ENCODE measurements at regions not wholly inside any gene's neighbourhood (a gene's known extent, or its start where the extent isn't known, plus 50 kb on each side); places are given as distances from the start of the nearest gene placed in this dataset.
"Not testable (repeated sequence)": the region's sequence is repeated elsewhere in the genome, so short reads cannot be mapped to it uniquely, and the experiment has no call there.

DNA sequence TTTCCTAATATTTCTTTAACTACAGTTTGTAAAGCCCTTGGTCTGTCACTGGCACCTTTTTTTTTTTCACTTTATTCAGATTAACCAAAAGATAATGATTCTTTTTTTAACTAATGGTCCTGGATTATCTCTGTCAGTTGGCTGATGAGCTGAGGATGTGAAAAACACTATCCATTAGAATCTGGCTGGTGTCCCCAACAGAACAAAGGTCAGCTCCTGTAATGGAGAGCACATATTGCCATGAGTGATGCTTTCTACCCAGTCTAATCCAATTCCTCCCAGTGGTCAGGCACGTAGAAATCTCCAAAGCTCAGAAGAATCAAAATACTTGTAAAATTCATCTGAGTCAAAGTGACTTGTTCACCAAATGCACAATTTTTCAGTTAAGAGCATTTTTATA, 491.7 kb upstream of the PIK3R1 start:
- DNase-seq = no peak
- Mint-ChIP-seq H3K4me3 (no peak overlapping the region), H3K27ac (no peak overlapping the region), H3K27me3 (peaks cover 0 to 7% of the 10 kb centered on the region in 2 donors), H3K4me1 (no peaks in the 10 kb centered on the region), H3K9me3 (no peaks in the 10 kb centered on the region), H3K36me3 (no peaks in the 10 kb centered on the region)
- CTCF ChIA-PET = no interaction called here
- no peaks in the 10 kb centered on the region for H3K36me3 ChIP-seq (ENCODE audit: insufficient read depth, low read length)
- H3K9me3 ChIP-seq (ENCODE audit: low read length) = no peaks in the 10 kb centered on the region
- H3K4me3 ChIP-seq (ENCODE audit: low read length) = no peak overlapping the region
- POLR2A ChIA-PET = no interaction called here
- no peaks in the 10 kb centered on the region for H3K27me3 ChIP-seq (ENCODE audit: insufficient read depth, low read length, poor library complexity, severe bottlenecking)
- H3K27ac ChIP-seq (ENCODE audit: low read depth, low read length) = no peak overlapping the region
- H3K4me1 ChIP-seq (ENCODE audit: insufficient read depth, low read length) = no peaks in the 10 kb centered on the region

DNA sequence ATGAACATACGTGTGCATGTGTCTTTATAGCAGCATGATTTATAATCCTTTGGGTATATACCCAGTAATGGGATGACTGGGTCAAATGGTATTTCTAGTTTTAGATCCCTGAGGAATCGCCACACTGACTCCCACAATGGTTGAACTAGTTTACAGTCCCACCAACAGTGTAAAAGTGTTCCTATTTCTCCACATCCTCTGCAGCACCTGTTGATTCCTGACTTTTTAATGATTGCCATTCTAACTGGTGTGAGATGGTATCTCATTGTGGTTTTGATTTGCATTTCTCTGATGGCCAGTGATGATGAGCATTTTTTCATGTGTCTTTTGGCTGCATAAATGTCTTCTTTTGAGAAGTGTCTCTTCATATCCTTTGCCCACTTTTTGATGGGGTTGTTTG, 493.0 kb upstream of the PIK3R1 start:
- H3K27me3 Mint-ChIP-seq; H3K4me1 ChIP-seq (ENCODE audit: insufficient read depth, low read length); POLR2A ChIA-PET; CTCF ChIA-PET; H3K36me3 Mint-ChIP-seq; DNase-seq; H3K9me3 ChIP-seq (ENCODE audit: low read length); H3K4me3 ChIP-seq (ENCODE audit: low read length); H3K9me3 Mint-ChIP-seq; H3K27ac ChIP-seq (ENCODE audit: low read depth, low read length); H3K4me3 Mint-ChIP-seq; H3K36me3 ChIP-seq (ENCODE audit: insufficient read depth, low read length); H3K27me3 ChIP-seq (ENCODE audit: insufficient read depth, low read length, poor library complexity, severe bottlenecking); H3K4me1 Mint-ChIP-seq; H3K27ac Mint-ChIP-seq: not testable (repeated sequence)

DNA sequence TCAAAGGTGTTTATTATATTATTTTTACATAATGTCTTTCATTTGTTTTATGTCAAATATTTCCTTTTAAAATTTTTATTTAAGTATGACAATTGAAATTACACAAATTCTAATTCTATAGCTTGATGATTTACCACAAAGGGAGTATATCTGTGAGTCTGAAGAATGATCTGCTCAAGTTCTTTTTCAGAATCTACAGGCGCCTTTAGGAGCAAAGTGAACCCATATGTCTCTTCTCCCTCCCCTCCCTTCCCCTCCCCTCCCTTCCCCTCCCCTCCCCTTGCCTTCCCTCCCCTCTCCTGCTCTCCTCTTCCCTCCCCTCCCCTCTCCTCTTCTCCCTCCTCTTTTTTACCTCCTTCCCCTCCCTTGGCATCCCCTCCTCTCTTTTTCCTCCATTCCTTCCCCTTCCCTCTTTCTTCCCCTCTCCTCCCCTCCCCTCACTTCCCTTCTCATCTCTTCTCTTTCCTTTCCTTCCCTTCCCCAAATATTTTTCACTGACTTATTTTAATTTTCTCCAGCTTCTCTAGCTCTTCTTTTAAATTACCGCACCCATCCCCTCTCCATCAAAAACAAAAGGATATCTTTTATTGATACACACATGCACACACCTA, 495.3 kb upstream of the PIK3R1 start:
- DNase-seq = no peak
- Histone ChIP-seq H3K4me1 (ENCODE audit: insufficient read depth, low read length) (no peaks in the 10 kb centered on the region), H3K4me3 (ENCODE audit: low read length) (no peak overlapping the region), H3K27ac (ENCODE audit: low read depth, low read length) (no peak overlapping the region), H3K9me3 (ENCODE audit: low read length) (no peaks in the 10 kb centered on the region), H3K27me3 (ENCODE audit: insufficient read depth, low read length, poor library complexity, severe bottlenecking) (no peaks in the 10 kb centered on the region), H3K36me3 (ENCODE audit: insufficient read depth, low read length) (no peaks in the 10 kb centered on the region)
- no peaks in the 10 kb centered on the region for H3K36me3 Mint-ChIP-seq
- H3K27ac Mint-ChIP-seq = no peak overlapping the region
- ChIA-PET CTCF (no interaction called here), POLR2A (no interaction called here)
- no peaks in the 10 kb centered on the region for H3K4me1 Mint-ChIP-seq
- no peak overlapping the region for H3K4me3 Mint-ChIP-seq
- H3K9me3 Mint-ChIP-seq = no peaks in the 10 kb centered on the region
- H3K27me3 Mint-ChIP-seq = peaks cover 0 to 4% of the 10 kb centered on the region in 2 donors

DNA sequence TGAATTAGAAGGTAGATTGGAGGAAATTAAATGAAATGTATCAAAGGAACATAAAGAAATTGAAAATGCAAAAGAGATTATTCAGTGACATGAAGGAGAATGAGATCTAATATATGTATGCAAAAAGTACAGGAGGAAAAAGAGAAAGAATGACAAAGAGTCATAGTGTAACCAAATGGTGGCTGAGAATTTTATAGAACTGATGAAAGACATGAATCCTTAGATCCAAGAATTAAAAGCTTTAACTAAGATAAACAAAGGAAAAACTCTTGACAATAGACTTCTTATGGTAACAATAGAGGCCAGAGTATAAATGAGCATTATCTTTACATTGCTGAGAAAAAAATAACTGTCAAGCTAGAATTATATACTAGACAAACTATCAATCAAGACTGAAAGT, 505.4 kb upstream of the CD180 start:
- H3K36me3 Mint-ChIP-seq = peaks cover 0 to 34% (median 0%) of the 10 kb centered on the region in 3 donors
- DNase-seq = no peak
- H3K36me3 ChIP-seq (ENCODE audit: insufficient read depth, low read length) = no peaks in the 10 kb centered on the region
- H3K9me3 Mint-ChIP-seq = peaks cover 10 to 18% (median 13%) of the 10 kb centered on the region in 5 donors
- ChIA-PET POLR2A (no interaction called here), CTCF (no interaction called here)
- no peaks in the 10 kb centered on the region for H3K4me1 Mint-ChIP-seq
- no peak overlapping the region for H3K27ac ChIP-seq (ENCODE audit: low read depth, low read length)
- H3K4me3 Mint-ChIP-seq = no peak overlapping the region
- peaks cover 10 to 40% of the 10 kb centered on the region in 2 donors for H3K27me3 Mint-ChIP-seq
- no peak overlapping the region for H3K4me3 ChIP-seq (ENCODE audit: low read length)
- H3K9me3 ChIP-seq (ENCODE audit: low read length) = no peaks in the 10 kb centered on the region
- no peaks in the 10 kb centered on the region for H3K4me1 ChIP-seq (ENCODE audit: insufficient read depth, low read length)
- no peaks in the 10 kb centered on the region for H3K27me3 ChIP-seq (ENCODE audit: insufficient read depth, low read length, poor library complexity, severe bottlenecking)
- H3K27ac Mint-ChIP-seq = no peak overlapping the region

DNA sequence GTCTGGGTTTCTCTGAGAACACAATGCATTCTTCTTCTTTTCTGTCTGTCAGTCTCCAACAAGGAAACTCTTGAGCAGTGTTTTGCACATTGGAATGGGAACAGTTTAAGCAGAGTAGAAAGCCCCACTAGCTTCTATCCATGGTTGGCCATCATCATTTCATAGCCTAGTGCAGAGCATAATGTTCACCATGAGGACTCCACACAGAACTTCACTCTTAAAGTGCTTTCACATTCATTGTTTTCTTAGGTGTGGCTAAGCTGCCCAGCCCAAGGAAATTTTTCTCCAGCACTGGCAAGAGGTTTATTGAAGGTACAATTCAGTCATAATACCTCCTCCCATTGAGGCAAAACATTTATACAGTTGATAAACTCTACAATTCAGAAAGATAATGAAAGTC, 503.0 kb upstream of the CD180 start:
- no peaks in the 10 kb centered on the region for H3K27me3 ChIP-seq (ENCODE audit: insufficient read depth, low read length, poor library complexity, severe bottlenecking)
- no peak overlapping the region for H3K27ac ChIP-seq (ENCODE audit: low read depth, low read length)
- H3K9me3 ChIP-seq (ENCODE audit: low read length) = no peaks in the 10 kb centered on the region
- peaks cover 8 to 16% (median 11%) of the 10 kb centered on the region in 5 donors for H3K9me3 Mint-ChIP-seq
- no peaks in the 10 kb centered on the region for H3K4me1 ChIP-seq (ENCODE audit: insufficient read depth, low read length)
- H3K27ac Mint-ChIP-seq = no peak overlapping the region
- H3K4me1 Mint-ChIP-seq = no peaks in the 10 kb centered on the region
- H3K36me3 ChIP-seq (ENCODE audit: insufficient read depth, low read length) = no peaks in the 10 kb centered on the region
- no peak overlapping the region for H3K4me3 Mint-ChIP-seq
- ChIA-PET POLR2A (no interaction called here), CTCF (no interaction called here)
- H3K36me3 Mint-ChIP-seq = peaks cover 0 to 17% (median 2%) of the 10 kb centered on the region in 3 donors
- peaks cover 10 to 29% of the 10 kb centered on the region in 2 donors for H3K27me3 Mint-ChIP-seq
- no peak for DNase-seq
- H3K4me3 ChIP-seq (ENCODE audit: low read length) = no peak overlapping the region

DNA sequence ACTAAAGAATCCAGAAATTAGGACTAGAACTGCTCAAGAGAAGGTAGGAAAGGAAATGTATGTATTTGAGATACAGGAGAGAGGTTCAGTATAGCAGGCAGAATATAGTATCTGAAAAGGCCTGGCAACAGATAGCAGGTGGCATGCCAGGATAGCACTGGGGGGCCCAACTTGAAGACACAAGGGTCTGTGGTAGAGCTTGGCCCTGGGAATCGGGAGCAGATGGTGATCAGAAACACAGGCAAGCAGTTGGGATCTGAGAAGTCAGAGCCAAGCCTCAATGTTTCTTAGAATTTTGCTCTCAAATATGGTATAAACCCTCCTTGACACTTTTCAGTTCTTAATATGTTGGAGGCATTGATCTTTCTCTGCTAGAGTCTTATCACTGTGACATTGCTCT, 499.8 kb upstream of the CD180 start:
- Mint-ChIP-seq H3K27ac (no peak overlapping the region), H3K9me3 (no peaks in the 10 kb centered on the region), H3K4me3 (no peak overlapping the region), H3K36me3 (peaks cover 0 to 2% (median 0%) of the 10 kb centered on the region in 3 donors), H3K27me3 (peaks cover 6 to 14% of the 10 kb centered on the region in 2 donors), H3K4me1 (no peaks in the 10 kb centered on the region)
- ChIA-PET POLR2A (no interaction called here), CTCF (no interaction called here)
- no peak for DNase-seq
- Histone ChIP-seq H3K36me3 (ENCODE audit: insufficient read depth, low read length) (no peaks in the 10 kb centered on the region), H3K27ac (ENCODE audit: low read depth, low read length) (no peak overlapping the region), H3K4me1 (ENCODE audit: insufficient read depth, low read length) (no peaks in the 10 kb centered on the region), H3K4me3 (ENCODE audit: low read length) (no peak overlapping the region), H3K9me3 (ENCODE audit: low read length) (no peaks in the 10 kb centered on the region), H3K27me3 (ENCODE audit: insufficient read depth, low read length, poor library complexity, severe bottlenecking) (no peaks in the 10 kb centered on the region)

DNA sequence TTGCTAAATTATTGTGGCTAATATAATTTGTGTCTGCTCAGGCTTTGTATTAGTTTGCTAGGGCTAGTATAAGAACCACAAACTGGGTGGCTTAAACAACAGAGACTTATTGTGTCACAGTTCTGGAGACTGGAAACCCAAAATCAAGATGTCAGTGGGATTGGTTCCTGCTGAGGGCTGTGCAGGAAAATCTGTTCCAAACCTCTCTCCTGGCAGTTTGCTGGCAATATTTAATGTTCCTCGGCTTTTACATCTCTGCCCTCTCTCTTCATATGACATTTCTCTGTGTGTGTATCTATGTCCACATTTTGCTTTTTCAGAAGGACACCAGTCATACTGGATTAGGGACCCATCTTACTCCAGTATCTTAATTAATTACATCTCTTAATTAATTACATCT, 498.8 kb upstream of the CD180 start:
- DNase-seq = no peak
- H3K36me3 ChIP-seq (ENCODE audit: insufficient read depth, low read length) = no peaks in the 10 kb centered on the region
- no peaks in the 10 kb centered on the region for H3K4me1 ChIP-seq (ENCODE audit: insufficient read depth, low read length)
- ChIA-PET POLR2A (no interaction called here), CTCF (no interaction called here)
- no peaks in the 10 kb centered on the region for H3K27me3 ChIP-seq (ENCODE audit: insufficient read depth, low read length, poor library complexity, severe bottlenecking)
- Mint-ChIP-seq H3K4me3 (no peak overlapping the region), H3K4me1 (no peaks in the 10 kb centered on the region), H3K27me3 (peaks cover 3 to 5% of the 10 kb centered on the region in 2 donors), H3K36me3 (peaks cover 0 to 2% (median 0%) of the 10 kb centered on the region in 3 donors), H3K9me3 (no peaks in the 10 kb centered on the region), H3K27ac (no peak overlapping the region)
- H3K27ac ChIP-seq (ENCODE audit: low read depth, low read length) = no peak overlapping the region
- no peak overlapping the region for H3K4me3 ChIP-seq (ENCODE audit: low read length)
- no peaks in the 10 kb centered on the region for H3K9me3 ChIP-seq (ENCODE audit: low read length)

DNA sequence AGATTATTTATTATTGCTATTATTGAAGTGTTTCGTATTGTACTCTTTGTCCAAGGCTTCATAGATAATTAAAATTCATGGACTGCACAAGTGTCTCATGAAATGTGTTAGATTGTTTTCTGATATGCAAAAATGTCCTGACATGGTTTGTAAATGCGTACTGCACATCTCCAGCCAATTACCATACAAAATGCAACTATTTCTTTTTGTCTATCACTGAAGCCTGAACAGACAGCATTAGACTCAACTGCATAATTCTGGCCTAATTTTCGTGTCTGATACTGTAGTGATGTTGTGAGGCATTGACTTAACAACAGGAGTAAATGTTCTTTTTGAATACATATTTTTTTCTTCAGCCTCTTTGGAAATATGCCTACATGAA, 498.2 kb upstream of the CD180 start:
- no peaks in the 10 kb centered on the region for H3K4me1 Mint-ChIP-seq
- Histone ChIP-seq H3K9me3 (ENCODE audit: low read length) (no peaks in the 10 kb centered on the region), H3K4me1 (ENCODE audit: insufficient read depth, low read length) (no peaks in the 10 kb centered on the region), H3K27me3 (ENCODE audit: insufficient read depth, low read length, poor library complexity, severe bottlenecking) (no peaks in the 10 kb centered on the region), H3K4me3 (ENCODE audit: low read length) (no peak overlapping the region), H3K36me3 (ENCODE audit: insufficient read depth, low read length) (no peaks in the 10 kb centered on the region), H3K27ac (ENCODE audit: low read depth, low read length) (no peak overlapping the region)
- no peak overlapping the region for H3K27ac Mint-ChIP-seq
- ChIA-PET CTCF (no interaction called here), POLR2A (no interaction called here)
- peaks cover 2 to 4% of the 10 kb centered on the region in 2 donors for H3K27me3 Mint-ChIP-seq
- no peaks in the 10 kb centered on the region for H3K9me3 Mint-ChIP-seq
- H3K4me3 Mint-ChIP-seq = no peak overlapping the region
- no peak for DNase-seq
- peaks cover 0 to 2% (median 0%) of the 10 kb centered on the region in 3 donors for H3K36me3 Mint-ChIP-seq

Data from CD8-positive, alpha-beta memory T cell (primary cell).